ENCODE measurements at regions not wholly inside any gene's neighbourhood (a gene's known extent, or its start where the extent isn't known, plus 50 kb on each side); places are given as distances from the start of the nearest gene placed in this dataset.
"Not testable (repeated sequence)": the region's sequence is repeated elsewhere in the genome, so short reads cannot be mapped to it uniquely, and the experiment has no call there.

DNA sequence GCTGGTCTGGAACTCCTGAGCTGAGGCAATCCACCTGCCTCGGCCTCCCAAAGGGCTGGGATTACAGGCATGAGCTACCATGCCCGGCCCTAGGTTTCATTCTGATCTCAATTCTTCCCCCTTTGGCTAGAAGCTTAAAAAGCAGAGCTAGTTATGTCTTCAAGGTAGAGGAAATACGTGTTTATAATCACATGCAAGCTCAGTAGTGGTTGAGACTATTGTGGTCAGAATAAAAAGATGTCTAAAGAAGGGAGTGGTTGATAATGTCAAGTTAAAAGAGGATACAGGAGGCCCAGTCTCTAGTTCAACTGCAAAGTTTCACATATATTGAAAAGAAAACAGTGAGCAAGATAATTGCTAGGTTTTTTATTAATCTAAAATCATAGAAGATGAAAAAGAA lies 807.8 kb upstream of the ACVR2A start:
- no peak for DNase-seq

DNA sequence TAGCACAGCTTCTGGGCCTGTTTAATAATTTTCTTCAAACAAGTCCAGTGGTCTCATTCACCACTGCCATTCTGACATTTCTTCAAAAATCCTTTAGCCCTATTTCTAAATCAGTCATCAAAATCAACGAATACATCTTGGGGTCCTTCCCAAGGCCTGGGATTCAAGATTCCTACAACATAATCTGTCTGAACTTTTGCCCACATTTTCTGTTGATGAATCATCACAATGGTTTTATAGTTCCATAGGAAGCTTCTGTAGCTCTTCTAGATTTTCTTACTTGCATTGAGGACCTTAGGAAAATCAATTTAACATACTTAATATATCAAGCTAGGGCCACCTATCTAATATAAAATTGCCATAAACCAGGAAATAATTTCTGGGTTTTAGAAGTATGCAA lies 811.8 kb upstream of the ACVR2A start:
- DNase-seq: no peak

GRCh38 chr2:147031897-147032296 lies 812.9 kb upstream of the ACVR2A start:
- DNase-seq: no peak

DNA sequence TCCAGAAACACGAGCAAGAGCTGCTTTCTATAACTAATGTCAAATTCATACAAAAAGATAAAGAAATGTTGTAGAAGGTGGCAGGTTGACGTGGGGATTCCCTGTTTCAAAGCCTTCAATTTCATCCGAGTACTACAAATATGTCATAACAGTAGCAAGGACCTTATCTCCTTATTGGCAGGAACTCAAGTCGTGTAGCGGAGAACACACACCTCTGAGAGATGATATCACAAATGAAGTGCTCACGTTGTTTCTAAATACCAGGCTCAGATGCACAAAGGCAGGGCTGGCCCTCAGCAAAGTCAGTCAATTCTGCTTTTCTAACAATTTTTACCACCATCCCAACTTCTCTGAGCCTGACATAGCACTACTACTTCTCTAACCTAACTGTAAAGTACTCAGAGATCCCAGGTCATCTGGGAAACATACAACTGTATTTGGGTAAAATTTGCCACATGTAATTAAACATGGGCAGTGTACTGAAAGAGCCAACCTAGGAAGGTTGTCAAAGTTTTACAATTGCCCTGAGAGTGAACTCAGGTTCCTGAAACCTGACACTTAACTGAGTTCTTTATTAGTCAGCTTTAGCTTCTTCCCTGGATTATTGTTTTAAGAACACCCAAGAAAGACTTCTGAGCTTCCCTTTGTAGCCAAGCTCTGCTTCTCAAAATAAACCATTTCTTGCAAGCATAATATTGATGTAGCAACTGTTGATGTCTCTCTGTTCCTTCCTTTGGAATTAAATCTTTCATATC lies 813.7 kb upstream of the ACVR2A start:
- DNase-seq: no peak

- DNase-seq: no peak
Measured at GRCh38 chr2:147027436-147027835, 817.4 kb upstream of the ACVR2A start.

DNA sequence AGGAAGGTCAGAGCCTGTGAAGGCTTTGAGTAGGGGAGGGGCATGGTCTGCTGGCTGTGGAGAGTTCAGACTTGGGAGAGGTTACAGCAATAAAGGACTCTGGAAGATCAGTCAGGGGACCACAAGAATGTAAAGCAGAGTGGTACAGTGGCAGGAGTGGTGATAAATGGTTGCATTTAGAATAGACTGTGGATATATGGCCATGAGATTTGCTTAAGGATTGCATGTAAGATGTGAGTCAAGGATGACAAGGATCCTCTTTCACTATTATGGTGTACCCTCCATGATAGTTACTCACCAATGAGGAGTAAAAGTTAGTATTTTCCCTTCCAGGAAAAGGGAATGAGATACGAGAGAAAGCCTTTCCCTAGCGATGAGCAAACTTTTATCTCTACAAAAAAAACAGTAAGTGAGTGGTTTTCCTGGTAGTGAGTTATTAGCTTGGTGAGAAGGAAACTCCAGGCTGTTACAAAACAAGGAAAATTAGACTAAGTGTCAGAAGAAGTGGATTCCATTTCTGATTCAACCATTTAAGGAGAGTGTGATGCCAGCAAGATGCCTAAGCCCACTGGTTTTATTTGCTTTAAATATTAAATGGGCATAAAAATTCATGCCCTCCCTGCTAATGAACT lies 818.0 kb upstream of the ACVR2A start:
- DNase-seq: no peak

GRCh38 chr2:147025646-147026585 lies 818.9 kb upstream of the ACVR2A start:
- DNase-seq: no peak

DNA sequence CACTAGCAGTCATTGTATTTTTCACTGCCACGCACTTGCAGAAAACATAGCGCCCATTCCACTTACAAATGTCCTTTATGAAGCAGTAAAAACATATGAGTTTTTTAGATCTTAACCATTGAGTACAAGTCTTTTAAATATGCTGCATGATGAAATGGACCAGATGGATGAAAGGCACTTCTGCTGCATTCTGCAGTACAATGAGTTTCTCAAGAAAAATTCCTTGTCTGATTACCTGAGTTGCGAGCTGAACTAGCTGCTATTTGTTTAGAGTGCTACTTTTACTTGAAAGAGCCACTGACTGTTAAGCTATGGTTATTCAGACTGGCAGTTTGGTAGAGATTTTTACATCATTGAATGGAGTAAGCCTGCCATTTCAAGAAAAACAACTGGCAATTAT lies 825.5 kb upstream of the ACVR2A start:
- no peak for DNase-seq

DNA sequence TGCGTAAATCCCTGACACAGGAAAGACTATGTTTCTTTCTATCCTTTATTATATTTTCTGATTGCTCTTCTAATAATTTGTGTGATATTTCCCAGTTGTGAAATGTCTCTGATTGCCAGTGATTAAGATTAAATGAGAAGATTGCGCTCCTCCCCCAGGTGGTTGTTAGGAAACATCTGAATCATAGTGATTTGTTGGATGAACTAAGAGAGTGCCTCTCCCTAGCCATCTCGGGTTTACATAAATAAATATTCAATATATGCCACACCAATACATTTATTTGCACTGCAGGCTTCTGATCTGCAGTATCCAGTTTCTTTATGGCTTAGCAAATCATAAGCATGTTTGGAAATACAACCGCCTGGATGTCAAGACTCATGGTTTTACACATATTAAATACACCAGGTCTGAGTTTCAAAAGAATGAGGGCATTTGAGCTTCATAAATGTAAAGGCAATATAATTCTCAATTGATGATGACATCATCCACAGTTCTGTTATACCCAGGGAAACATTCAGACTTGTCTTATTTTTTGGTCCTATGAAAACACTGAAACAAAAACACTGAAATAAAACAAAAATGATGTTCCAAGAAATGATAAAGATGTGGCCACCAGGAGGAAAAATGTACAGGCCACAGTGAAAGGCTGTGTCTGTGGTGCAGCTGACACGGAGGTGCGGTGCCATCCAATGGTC lies 826.7 kb upstream of the ACVR2A start:
- no peak for DNase-seq

GRCh38 chr2:147016181-147016580 lies 828.6 kb upstream of the ACVR2A start:
- no peak for DNase-seq

DNA sequence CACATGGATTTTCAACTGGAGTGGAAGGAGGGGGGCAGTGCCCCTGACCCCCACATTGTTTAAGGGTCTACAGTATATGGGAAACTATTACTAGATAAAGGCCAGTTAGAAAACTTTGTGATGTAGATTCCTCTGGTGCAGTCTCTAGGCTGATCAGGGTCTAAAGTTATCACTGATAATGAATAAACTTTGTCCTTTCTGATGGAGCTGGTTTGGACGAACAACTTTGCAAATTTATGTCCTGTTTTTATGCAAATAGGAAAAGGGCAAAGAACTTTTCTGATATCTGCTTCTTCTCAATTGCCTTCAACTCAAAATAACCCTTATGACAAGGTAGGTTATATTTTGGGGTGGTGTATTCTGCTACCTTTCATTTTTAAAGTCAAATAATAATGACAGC lies 829.2 kb upstream of the ACVR2A start:
- no peak for DNase-seq

GRCh38 chr2:147013696-147014392 lies 831.0 kb upstream of the ACVR2A start:
- no peak for DNase-seq

- DNase-seq: no peak
Measured at GRCh38 chr2:147008481-147008880, 836.3 kb upstream of the ACVR2A start.

- DNase-seq: no peak
Measured at GRCh38 chr2:147006736-147007141, 838.1 kb upstream of the ACVR2A start.

DNA sequence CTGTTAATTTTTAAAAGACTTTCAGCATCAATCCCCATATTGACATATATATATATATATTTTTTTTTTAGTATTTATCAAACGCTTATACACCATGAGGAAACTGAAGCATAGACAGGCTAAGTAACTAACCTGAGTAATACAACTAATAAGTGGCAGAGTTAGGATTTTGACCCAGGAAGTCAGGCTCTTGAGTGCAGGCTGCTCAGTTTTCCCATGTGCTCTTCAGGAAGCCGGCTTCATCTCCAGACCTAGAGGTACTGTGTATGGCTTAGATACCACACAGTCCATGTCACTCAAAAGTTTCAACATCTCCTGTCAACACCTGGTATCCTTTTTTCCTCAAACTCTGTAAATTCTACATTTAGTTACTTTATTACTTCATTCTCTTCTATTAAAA lies 841.7 kb upstream of the ACVR2A start:
- no peak for DNase-seq

DNA sequence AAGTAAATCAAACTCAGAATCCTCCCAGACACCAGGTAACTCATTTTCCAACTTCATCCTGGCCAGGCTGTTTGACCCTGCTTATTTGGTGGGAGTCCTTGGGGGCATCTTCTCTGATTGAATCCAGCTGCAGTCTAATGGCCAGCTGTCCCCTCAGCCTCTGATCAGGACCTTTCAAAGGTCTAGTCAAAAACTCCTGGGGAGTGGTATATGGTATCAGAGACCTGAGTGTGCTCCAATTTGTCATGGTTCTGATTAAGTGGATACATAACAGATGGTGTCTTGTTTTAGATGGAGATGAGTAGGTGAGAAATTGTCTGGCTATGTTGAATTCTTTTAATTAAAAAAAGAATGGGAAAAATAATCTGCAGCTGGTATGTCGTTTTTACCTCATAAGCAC lies 842.6 kb upstream of the ACVR2A start:
- no peak for DNase-seq

DNA sequence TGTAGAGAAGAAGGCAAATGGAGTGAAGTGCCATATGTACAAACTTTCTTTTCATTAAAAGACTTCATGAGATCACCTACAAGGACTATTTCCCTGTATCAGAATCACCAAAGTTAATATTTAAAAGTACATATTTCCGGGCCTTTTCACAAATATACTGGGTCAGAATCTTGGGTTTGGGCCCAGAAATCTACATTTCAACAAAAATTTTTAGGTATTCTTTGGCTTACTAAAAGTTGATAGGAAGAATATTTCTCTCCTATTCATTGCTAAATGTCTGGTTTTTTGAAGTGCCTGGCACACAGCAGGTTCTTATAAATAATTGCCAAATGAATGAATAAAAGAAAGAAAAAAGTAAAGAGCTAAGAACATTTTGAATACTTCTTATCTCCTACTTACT lies 843.8 kb upstream of the ACVR2A start:
- no peak for DNase-seq

DNA sequence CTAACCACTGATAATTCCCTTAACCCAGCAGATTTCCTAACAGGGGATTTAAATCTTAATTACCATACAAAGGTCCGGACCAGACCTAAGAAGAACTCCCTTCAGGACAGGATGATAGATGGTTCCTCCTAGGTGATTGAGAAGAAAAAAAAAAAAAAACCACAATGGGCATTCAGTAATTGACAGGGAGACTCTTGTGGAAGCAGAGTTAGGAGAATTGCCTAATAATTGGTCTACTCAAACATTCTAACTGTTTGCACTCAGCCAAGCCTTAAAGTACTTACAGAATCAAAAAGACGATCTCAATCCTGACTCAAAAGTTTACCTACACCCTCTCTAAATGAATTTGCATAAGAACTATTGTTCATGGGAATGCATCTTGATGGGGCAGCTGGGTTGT lies 844.7 kb upstream of the ACVR2A start:
- not testable (repeated sequence) for DNase-seq

DNA sequence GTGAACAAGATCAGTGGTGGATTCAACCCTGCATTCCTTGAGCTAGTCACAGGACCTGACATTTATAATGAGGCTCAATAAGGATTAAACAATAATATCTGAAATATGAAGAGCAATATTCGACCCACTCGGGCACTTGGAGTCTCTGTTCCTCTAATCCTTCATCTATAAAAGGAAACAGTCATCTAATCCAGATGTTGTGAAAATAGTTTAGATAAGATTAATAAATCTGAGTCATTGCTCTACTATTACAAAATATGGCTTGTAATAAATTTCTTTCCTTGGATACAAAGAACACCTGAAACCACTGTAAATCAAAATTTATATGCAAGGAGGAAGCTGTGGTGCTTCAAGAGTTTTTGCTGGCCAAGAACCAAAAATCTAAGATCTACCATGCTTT lies 846.9 kb upstream of the ACVR2A start:
- DNase-seq: no peak

GRCh38 chr2:146997488-146997887 lies 847.3 kb upstream of the ACVR2A start:
- no peak for DNase-seq

DNA sequence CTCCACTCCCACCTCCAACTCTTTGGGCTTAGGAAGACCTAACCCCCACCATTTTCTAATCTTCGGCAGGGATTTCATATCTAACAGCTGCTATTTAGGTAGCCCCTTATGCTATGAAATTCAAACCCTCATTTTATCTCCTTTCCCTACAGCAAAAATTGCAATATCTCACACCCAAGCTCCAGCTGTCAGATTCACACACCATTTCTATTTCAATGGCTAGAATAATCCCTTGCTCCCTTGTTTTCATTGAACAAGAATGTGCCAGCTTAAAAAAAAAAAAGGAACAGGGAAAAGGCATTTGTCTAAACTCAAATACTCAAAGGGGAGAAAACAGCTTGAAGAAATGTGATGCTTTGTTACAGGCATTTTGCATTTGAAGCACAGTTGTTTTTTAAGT lies 850.6 kb upstream of the ACVR2A start:
- no peak for DNase-seq

DNA sequence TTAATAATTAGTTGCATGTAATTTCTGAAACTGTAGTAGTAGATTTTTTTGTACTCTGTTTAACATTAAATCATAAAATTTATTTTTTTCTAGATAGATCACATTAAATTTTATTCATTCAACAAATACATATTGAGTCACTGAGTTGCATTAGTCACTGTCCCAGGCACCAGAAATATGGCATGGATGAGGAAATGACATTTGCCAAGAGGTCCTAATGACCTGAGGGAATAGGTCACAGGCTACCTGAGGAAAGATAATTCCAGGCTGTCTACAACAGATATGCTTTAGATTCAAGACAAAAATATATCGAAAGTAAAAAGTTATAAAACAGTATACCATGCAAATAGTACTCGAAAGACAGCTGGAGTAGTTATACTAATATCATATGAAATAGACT lies 852.4 kb upstream of the ACVR2A start:
- DNase-seq: no peak

GRCh38 chr2:146992057-146992456 lies 852.8 kb upstream of the ACVR2A start:
- no peak for DNase-seq

Measured in NCI-H187 treated with DMSO at 0.1 percent for 48 hours (cell line).